ENCODE measurements at regions not wholly inside any gene's neighbourhood (a gene's known extent, or its start where the extent isn't known, plus 50 kb on each side); places are given as distances from the start of the nearest gene placed in this dataset.
"Not testable (repeated sequence)": the region's sequence is repeated elsewhere in the genome, so short reads cannot be mapped to it uniquely, and the experiment has no call there.

GRCh38 chr3:166522017-166522416, 684.8 kb upstream of the BCHE start:
- no peak for DNase-seq (ENCODE audit: low spot score)

GRCh38 chr3:166519443-166519842, 682.2 kb upstream of the BCHE start:
- DNase-seq (ENCODE audit: low spot score): no peak

- no peak for DNase-seq (ENCODE audit: low spot score)
Measured at GRCh38 chr3:166518040-166518439, 680.8 kb upstream of the BCHE start.

- DNase-seq (ENCODE audit: low spot score): no peak
Measured at GRCh38 chr3:166510382-166510781, 673.2 kb upstream of the BCHE start.

GRCh38 chr3:166500420-166500819, 663.2 kb upstream of the BCHE start:
- not testable (repeated sequence) for DNase-seq (ENCODE audit: low spot score)

DNA sequence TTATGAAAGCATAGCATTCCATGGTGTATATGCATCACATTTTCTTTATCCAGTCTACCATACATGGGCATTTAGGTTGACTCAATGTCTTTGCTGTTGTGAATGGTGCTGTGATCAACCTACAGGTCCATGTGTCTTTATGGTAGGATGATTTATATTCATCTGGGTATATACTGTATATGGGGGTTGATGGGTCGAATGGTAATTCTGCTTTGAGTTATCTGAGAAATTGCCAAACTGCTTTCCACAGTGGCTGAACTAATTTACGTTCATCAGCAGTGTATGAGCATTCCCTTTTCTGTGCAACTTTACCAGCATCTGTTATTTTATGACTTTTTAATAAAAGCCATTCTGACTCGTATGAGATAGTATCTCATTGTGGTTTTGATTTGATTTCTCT, 662.4 kb upstream of the BCHE start:
- no peak for DNase-seq (ENCODE audit: low spot score)

DNA sequence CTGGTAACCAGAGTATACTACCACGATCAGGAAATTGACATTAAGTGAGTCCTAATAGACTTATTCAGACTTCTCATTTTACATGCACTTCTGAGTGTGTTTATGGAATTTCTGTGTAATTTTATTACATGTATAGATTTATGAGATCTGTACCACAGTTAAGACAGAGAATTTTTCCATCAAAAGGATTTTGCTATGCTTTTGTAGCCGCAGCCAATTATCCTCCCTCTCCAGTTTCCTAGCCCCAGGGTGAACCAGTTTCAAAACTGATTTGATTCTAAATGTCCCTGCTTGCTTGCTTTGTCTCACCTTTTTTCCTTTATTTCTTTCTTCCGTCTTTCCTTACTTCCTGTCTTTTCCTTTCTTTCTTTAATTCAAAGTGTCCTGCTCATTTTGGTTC, 661.2 kb upstream of the BCHE start:
- DNase-seq (ENCODE audit: low spot score): no peak

GRCh38 chr3:166489826-166490225, 652.6 kb upstream of the BCHE start:
- DNase-seq (ENCODE audit: low spot score): no peak

- DNase-seq (ENCODE audit: low spot score): no peak
Measured at GRCh38 chr3:166488977-166489672, 651.9 kb upstream of the BCHE start.

- no peak for DNase-seq (ENCODE audit: low spot score)
Measured at GRCh38 chr3:166484470-166484869, 647.2 kb upstream of the BCHE start.

DNA sequence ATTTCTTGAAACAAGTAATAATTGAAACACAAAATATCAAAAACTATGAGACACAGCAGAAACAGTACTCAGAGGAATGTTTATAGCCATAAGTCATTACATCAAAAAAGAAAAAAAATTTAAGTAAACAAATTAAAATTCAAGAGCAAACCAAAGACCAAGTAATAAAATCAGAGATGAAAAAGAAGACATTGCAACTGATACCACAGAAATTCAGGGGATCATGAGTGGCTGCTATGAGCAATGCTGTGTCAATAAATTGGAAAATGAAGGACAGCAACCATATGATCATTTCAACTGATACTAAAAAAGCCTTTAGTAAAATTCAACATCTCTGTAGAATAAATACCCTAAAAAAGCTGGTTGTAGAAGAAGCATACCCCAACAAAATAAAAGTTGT, 644.1 kb upstream of the BCHE start:
- no peak for DNase-seq (ENCODE audit: low spot score)

GRCh38 chr3:166478356-166478755, 641.1 kb upstream of the BCHE start:
- no peak for DNase-seq (ENCODE audit: low spot score)

GRCh38 chr3:166473501-166473900, 636.3 kb upstream of the BCHE start:
- DNase-seq (ENCODE audit: low spot score): no peak

DNA sequence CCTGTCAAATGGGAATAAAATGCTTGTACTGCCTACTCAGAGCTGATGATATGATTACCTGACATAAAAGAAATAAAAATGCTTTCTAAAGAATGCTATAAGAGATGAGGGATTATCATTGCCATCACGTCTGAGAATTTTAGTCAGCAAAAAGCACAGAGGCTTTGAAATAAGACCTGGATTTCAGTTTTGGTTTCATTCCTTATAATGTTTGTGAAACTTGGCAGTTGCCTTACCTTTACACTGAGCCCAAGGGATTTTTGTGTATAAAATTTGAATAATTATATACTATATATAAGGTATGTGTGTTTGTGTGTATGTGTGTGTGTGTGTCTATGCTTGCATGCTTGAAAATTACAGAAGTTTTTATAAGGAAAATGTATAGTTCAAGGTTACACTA, 634.8 kb upstream of the BCHE start:
- DNase-seq (ENCODE audit: low spot score): no peak

DNA sequence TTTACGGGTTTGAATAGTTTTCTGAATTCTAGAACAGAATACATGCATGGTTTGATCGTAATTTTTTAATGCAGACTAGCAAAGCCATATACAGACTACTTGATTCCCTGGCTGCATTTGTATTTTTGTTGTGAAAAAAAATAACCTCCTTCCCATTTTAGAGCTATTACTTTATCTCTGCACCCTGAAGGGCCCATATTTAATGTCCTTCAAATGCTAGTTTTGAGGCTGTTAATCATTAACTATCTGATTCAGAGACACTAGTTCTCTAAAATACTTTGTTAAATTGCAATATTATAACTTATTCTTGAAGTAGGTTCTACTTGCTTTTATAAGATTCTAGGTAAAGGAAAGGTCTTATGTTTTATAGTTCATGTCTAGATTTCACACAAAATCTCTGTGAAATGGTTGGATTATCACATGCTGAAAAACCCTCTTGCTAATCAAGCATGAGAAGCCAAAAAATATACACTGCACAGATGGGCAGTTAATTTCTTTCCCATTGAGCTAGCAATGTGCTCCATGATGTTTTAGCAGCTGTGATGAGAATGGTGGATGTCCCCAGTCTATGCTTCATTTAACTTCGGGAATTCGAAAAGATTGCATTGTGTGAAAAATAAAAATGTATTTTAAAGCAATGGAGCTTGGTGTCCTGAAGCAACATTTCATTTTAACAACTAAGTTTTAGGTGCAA, 634.0 kb upstream of the BCHE start:
- DNase-seq (ENCODE audit: low spot score): no peak

- no peak for DNase-seq (ENCODE audit: low spot score)
Measured at GRCh38 chr3:166462891-166463470, 625.8 kb upstream of the BCHE start.

- no peak for DNase-seq (ENCODE audit: low spot score)
Measured at GRCh38 chr3:166461626-166462025, 624.4 kb upstream of the BCHE start.

- no peak for DNase-seq (ENCODE audit: low spot score)
Measured at GRCh38 chr3:166457382-166457781, 620.2 kb upstream of the BCHE start.

- no peak for DNase-seq (ENCODE audit: low spot score)
Measured at GRCh38 chr3:166456286-166456685, 619.1 kb upstream of the BCHE start.

DNA sequence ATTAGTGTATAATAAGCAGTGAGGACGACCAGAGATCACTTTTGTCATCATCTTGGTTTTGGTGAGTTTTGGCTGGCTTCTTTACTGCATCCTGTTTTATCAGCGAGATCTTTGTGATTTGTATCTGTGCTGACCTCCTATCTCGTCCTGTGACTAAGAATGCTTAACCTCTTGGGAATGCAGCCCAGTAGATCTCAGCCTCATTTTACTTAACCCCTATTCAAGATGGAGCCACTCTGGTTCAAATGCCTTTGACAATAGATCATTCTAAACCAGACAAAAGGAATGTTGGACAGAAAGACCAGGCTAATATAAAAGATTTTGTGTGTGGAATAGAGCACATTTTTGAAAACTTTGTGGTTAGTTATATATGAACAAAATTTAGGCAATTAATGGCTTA, 618.5 kb upstream of the BCHE start:
- no peak for DNase-seq (ENCODE audit: low spot score)

GRCh38 chr3:166453478-166453877, 616.3 kb upstream of the BCHE start:
- DNase-seq (ENCODE audit: low spot score): no peak

DNA sequence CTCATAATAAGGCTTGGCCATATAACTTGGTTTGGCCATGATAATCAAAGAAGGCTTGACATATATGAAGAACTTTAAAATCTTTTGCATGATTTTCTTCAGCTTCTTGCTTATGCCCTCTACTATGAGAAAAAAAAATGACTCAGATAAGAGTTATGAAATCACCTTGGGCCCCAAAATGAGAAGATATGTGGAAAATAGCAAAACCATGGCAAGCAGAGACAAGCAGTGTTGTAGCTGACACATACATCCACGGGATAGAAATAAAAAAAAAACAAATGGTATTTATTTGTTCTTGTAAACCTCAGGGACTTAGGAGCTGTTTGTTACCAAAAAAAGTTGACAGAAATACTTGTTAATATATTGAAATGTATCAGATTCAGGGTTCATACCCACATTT, 614.8 kb upstream of the BCHE start:
- DNase-seq (ENCODE audit: low spot score): no peak

DNA sequence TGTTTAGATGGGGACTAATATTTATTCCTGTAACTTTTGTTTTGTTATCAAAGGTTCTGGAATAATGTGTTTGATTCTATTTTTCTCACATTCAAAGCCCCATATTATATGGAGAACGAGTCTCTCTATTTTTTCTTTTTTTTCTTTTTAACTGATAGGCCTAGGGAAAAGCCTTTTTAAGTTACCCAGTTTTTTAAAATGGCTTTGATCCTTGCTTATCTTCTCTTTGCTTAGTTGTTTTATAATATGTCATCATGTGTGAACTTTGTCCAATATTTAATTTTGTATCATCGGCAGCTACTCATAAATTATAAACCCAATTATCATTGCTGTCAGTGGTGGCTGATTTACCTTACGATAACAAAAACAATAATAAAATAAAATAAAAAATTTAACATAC, 610.3 kb upstream of the BCHE start:
- no peak for DNase-seq (ENCODE audit: low spot score)

DNA sequence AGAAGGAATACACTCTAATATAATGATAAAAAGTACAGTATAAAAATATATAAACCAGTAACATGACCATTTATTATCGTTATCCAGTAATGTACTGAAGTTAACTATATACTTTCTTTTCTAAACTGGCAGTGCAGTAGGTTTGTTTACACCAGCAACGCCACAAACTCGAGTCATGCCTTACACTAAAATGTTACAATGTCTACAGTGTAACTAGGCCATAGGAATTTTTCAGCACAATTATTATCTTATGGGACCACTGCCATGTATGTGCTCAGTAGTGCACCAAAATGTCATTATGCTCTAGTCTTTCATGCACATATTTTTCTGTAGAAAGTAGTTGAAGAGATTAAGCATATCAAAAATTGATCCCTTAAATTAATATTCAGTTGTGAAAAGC, 609.8 kb upstream of the BCHE start:
- no peak for DNase-seq (ENCODE audit: low spot score)
